ENCODE measurements at regions not wholly inside any gene's neighbourhood (a gene's known extent, or its start where the extent isn't known, plus 50 kb on each side); places are given as distances from the start of the nearest gene placed in this dataset.

GRCh38 chr3:40718681-40719080 lies 193.9 kb downstream of the ZNF621 start:
- no peak for TF ChIP-seq POLR2AphosphoS5 (IDR thresholded peaks at IDR 0.05; ENCODE audit: borderline replicate concordance, low read depth, low read length)
- TF ChIP-seq EZH2 (IDR thresholded peaks at IDR 0.05) = no peak
- no peak for TF ChIP-seq FOXP2 (optimal IDR thresholded peaks at IDR 0.05; ENCODE audit: control extremely low read depth, extremely low read length, insufficient read depth)

Measured in SK-N-MC (cell line).